Renal cortex interstitium (tissue), 11 donors: ENCODE measurements at regions not wholly inside any gene's neighbourhood (a gene's known extent, or its start where the extent isn't known, plus 50 kb on each side); places are given as distances from the start of the nearest gene placed in this dataset.

Source experiments
- DNase-seq, 11 donors: peaks; one replicate each; pipeline ENCODE4 v3.0.0-alpha.2; 2013; ENCODE audit warnings: low read depth in 9 of 11, low spot score in 4 of 11; ENCODE audit errors: extremely low read depth in 1 of 11

DNA sequence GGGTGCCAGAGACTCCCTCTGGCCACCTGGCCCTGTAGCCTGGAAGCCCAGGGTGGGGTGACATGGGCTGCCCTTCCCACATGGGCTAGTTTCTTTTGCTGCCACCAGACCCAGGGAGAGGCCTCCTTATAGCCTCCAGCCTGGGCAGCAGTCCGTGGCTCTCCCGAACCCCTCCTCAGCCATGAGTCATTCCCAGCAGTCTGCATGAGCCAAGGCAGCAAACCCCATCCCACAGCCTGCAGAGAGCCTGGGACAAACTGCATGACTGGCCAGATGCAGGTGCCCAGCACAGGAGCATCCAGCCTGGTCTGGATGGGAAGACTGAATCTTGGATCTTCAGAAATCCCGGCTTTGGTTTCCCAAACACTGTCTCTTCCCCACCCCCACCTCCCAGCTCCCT, 75.7 kb downstream of the MRPL14 start:
- no peak for DNase-seq

DNA sequence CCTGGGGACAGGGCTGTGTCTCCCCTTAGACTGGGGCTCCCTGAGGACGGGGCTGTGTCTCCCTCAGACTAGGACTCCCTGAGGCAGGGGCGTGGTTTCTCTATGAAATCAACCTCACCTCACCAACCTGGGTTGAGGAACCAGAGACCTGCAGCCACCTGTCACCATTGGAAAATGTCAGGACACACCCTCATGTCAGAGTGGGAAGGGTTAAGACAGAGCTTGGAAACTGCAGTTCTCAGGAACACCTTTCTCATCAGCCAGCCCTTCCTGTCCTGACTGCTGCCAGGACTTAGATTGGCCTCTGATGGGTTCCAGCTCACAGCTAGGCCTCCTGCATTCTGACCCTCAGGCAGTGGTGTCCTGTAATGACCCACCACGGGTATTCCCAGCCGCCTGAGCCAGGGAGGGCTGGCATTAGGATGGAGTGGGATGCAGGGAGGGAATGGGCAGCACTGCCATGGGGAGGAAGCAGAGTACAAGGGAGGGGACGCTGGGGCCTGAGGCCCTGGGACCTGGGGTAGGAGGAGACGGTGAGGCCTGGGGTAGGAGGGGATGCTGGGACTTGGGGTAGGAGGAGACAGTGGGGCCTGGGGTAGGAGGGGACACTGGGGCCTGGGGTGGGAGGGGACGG, 76.3 kb downstream of the MRPL14 start:
- DNase-seq: no peak

DNA sequence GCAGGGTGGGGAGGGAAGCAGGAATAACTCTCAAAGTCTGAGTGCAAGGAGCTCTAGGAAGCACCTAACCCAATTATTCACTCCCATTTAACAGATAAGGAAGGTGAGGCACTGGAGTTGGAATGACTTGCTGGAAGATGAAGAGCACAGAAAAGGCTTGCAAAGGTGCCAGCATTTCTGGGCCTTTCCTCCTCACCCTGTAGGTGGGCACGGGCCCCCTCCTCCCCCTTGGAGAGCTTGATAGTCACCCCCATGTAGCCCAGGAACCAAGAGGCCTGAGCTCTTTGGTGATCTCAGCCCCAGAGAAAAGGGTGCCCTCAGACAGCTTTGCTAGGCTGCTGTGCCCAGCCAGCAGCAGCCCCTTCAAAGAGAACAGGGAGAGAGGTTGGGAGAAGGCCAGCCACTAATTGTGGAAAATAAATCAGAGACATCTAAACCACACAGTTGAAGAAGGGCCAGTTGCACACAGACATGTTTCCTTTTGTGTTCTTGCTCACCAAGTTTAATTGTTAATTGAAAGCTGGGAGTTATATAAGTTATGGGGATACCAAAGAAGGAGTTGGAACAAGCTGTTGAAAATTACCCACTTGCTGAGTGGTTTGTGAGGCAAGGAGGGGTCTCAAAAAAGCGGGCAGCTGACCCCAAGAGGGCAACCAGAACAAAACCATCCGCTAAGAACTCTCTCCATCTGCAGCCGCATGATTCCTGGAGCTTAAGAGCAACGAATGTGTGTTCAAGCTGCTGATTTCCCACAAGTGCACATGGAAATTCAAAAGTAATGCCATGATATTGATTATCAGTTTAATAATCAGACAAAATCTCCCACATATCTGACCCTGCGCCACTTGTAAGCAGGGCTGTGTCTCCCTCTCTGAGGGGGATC, 77.0 kb downstream of the MRPL14 start:
- DNase-seq: no peak

DNA sequence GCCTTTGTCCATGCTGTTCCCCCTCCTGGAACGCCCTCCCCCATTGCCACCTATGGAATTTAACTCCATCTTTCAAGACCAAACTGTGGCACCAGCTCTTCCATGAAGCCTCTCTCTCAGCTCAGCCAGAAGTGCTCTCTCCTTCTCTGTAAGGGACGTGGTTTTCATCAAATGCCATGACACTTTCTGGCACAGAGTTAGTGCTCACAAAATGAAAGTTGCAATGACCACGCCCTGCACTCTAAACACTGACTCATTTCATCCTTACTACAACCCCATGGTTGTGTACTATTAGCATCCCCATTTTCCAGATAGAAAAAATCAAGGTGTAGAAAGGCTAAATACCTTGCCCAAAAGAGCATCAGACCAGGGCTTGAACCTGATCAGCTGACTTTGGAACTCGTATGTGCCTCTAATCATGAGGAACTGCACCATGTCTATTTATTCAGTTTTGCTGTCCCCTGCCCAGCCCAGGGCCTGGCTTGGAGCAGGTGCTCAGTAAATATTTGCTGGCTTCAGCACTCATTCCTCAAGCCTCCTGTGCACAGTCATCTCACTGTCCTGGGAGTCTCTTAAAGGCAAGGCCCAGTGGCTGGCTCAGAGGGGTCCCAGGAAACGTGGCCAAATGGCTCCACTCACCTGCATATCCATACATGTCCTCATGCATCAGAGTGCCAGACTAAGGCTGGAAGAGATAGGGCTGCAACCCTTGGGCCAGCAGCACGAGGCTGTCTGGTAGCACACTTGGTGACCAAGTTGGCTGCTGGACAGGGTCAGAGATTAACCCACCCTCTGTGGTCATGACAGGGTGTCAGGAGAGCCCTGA, 77.9 kb downstream of the MRPL14 start:
- DNase-seq: no peak

DNA sequence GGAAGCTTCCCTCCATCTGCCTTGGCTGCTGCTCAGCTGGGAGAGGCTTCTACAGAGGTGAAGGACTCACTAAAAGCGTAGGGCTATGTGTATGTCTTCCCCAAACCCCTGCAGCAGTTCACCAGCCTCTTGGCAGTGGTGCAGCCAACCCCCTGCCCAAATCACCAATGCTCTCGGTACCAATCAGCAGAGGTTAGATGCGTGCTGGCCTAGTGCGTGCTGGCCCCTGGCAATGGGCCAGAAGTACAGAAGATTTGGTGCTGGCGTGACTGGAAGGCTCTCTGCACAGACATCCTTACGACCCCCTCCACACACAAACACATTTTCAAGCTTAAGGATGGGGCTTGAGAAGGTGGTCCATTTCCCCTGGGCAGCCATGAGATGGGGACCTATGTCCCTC, 79.0 kb downstream of the MRPL14 start:
- no peak for DNase-seq

DNA sequence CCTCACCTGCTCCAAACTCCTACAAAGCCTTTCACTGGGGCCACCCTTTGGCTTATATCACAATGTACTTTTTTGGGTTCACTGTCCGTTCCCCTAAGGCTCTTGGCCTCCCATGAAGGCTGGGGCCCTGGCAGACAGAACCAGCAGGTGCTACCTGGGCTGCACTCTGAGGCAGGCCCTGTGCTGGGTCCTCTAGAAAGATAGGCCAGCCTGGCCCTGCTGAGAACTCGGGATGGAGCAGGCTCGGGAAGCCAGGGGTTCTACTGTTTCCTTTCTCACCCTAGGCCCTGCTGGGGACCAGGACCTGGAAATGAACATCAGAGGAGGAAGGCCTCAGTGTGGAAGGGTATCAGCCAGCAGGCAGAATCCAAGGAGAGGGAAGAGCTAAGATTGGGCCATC, 79.5 kb downstream of the MRPL14 start:
- DNase-seq: no peak

DNA sequence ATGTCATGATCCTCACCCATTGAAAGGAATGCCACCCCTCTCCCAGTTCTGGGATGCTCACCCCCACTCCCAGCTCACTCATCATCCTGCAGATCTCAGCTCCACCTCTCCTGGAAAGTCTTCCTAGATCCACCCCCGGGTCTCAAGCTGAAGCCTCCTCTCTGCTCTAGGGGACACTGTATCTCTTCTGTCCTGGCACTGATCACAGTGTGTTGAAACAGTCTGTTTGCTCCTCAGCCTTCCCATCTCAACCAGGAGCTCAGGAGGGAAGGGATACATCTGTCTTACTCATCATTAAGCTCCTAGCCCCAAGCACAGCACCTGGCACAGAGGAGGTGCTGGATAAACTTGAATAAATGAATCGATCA, 80.1 kb downstream of the MRPL14 start:
- DNase-seq: no peak

DNA sequence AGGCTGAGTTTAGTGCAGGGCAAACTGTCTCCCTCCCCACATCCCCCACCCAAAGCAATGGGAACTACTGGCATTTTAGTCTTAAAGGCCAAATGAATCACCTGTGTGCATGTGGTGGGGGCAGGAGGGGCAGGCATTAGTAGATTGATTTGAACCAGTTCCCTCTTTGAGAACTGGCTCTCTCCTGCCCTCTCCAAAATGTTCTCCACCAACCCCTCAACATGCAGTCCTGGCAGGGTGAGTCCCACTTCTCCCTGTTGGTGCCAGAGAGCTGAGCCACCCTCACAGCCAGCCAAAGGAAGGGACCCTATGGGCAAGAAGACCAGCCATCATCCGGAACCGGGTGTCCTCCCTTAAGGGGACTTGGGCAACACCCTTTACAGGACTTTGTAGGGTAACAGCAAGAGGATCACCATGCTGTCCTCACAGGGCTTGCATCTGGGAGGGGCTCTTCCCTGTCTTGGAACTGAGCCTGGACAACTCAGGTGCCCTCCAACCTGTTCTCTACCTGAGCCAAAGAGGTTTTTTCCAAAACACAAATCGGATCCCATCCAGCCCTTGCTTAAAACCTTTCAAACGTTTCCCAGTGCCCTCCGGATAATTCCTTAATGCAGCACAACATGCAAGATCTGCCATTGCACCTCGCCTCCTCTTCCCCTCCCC, 80.6 kb downstream of the MRPL14 start:
- no peak for DNase-seq

DNA sequence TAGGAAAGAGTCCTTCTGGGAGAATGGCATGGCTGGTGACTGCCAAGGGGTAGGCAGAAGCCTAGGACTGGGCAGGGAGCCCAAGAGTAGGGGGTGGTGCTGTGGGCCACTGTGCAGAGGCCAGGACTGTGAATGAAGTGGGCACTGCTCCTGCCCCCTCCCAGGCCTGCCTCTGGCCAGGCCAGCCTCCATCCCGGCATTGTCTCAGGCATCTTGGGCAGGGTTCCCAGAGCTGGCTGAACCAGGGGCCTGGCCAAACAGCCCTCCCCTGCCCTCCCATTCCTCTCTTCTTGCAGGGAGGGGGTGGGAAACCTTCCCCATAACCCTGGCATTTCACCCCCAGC, 81.6 kb downstream of the MRPL14 start:
- DNase-seq: no peak

DNA sequence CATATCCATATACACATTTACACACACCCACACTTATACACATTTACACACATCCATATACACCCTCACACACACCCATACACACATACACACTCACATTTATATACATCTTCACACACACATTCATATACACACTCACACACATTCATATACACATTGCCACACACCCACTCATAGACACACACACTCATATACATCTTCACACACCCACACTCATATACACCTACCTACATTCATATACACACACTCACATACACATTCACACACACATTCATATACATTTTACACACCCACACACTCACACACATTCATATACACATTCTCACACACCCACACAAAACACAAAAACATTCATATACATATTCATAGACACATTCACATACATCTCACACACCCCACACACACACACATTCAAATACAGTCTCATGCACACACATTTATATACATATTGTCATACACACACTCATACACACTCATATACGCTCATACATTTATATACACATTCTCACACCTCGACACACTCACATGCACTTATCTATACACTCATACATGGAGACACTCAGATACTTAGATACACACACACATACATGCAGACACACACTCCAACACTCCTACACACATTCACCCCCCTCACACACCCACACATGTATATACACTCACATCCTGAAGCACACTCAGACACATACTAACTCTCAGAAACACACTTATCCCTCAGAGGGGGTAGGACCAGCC, 82.1 kb downstream of the MRPL14 start:
- DNase-seq: no peak

DNA sequence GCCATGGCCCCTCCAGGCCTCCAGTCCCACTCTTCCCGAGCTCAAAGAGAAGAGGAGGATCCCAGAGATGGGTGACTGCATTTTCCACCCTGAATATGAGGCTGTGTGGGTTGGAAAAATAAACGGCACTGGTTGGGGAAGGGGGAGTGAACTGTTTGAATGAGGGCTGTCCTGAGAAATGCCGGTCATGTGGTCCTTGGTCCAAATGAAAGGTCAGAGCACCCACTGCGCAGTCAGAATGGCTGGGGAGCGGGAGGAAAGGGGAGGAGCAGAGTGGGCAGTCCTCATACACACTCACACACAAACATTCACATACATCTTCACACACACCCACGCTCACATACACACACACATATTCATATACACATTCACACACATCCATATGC, 83.1 kb downstream of the MRPL14 start:
- no peak for DNase-seq

DNA sequence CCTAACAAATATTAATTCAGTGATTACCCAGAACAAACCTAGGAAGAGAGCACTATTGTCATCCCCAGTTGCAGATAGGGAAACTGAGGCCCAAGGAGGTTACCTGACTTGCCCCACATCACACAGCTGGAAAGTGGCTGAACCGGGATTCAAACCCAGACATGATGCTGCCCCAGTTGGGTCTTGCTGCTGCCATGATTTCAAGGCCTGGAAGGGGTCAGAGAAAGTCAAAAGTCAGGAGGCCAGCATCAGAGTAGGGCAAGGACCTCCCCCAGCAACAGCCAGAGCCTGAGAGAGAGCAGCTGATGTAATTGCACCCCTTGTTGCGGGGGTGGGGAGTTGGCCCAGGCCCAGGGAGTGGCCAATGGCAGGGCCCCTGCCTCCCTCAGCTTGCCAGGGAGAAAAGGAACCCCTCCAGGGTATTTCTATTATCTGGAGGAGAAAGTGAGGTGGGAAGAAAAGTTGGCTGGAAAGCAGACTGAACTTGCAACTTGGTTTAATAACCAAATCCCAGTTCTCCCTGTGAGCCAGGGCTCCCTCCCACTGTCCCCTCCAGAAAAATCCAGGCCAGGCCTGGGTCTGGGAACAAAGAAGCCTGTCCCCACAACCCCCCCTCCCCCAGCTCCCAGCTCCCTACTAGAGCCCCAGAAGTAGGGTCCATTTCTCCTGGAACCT, 83.6 kb downstream of the MRPL14 start:
- no peak for DNase-seq

DNA sequence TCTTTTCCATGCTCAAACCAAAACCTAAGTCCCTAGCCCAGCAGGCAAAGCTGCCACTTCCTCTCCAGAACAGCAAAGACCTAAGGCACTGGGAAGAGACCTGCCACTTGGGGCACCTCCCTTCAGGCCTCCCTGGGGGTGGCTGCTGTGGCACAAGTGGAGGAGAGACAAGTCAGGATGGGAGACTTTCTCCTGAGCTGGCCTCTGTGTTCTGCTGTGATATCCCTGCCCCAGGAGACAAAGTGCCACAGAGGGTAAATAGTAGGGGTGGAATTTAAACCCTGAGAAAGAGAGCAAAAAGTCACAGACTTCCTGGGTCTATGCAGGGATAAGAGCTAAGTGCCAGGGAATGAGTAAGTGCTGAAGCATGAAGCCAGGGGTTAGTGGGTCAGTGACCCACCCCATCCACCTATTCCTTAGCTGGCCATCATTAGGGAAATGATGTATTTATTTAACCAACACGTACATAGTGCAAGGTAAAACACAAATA, 84.2 kb downstream of the MRPL14 start:
- DNase-seq: no peak

DNA sequence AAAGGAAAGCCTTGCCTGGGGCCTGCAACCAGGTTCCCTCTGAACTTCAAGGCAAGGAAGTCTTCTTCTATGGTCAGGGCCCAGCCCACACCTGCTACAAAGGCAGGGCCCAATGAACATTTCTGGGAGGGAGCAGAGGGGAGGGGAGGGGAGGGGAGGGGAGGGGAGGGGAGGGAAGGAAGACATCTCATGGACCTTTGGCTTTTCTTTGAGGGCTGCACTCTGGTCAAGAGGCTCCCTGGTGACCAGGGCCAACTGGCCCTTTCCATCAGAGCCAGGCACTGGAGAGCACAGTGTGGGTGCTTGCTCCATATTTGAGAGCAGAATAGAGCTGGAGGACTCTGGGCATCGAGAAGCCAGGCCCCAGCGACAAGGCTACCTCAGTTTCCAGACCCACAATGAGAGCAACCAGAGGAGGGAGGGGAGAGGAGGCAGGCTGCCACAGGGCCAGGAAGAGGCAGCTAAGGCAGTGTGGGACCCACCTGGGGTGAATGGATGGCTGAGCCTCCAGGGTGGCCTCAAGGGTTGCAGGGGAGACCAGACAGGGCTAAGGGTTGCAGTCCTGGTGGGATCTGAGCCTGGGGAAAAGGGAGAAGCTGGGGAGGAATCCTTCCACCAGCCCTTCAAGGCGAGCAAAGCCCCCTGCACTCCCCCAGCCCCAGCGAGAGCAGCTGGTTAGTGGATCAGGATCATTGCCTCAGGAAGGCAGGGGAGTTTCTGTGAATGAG, 84.8 kb downstream of the MRPL14 start:
- no peak for DNase-seq

DNA sequence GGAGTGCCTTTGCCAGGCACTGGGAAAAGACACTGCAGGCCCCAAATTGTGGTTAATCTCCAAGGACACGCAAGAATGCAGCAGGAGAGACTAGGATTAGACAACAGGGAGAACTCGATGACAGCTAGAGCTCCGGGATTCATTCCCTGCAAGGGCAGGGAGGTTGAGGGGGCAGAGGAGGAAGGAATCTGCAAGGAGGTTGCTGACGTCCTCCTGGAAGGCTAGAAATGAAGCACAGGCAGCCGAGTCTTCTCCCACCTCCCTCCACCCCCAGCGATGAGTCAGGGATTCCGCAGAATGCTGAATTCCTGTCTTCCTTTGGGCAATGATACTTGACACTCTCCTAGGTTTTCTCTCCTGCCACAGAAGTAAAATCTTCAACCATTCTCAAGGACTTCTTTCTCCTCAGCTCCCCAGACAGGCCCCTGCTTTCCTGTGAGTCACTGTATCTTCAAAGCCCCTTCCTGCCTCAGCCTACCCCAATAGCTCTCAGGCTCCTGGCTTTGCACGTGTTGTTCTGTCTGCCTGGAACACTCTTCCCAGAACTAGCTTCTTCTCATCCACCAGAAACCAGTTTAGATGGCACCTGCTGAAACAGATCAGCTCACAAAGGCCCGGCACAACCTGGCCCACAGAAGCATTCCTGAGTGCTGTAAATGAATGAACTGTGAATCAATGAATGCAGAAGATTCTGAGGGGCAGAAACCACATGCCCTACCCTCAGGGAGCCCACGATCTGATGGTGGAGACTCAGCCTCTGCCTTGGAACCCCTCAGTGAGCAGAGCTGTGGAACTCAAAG, 85.6 kb downstream of the MRPL14 start:
- no peak for DNase-seq

DNA sequence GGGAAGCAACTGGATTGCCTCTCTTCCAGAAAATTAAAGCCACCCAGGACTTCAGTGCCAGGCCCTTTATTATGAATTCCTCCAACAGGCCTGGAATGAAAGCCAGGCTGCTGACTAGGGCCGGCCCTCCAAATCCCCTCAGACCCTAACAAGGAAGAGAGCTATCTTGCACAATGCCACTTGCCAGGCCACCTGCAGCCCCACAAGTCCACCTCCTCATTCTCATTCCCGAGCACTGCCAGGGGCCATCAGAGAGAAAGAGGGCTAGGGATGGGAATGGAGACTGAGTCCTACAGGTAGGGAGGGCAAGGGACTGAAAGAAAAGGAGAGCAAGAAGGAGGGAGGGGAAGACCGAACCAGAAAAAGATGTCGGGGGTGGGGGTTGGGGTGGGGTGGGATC, 86.5 kb downstream of the MRPL14 start:
- no peak for DNase-seq

DNA sequence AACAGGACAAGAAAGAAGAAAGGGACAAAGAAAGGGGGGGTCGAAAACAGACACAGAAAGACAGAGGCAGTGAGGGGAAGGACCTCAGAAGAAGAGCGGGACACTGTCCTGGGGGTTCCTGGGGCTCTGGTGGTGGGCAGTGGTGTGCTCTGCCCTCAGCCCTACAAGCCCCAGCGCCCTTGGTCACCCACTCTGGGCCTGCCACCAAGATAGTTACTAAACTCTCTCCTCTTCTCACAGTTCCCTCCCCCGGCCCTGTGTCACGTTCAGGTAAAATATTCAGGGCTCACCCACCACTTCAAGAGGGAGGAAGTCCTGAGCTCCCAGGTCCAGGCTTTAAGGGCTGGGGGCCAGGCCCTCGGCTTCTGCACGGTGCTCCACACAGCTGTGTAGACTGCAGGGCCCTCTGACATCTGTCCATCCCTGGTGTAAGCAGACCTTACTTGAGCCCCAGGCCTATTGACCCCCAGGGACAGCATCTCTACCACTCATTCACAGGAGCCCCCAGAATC, 87.4 kb downstream of the MRPL14 start:
- DNase-seq: no peak
